NCI-H510A (cell line): ENCODE measurements at regions not wholly inside any gene's neighbourhood (a gene's known extent, or its start where the extent isn't known, plus 50 kb on each side); places are given as distances from the start of the nearest gene placed in this dataset.

ENCODE experiments used
- DNase-seq: peaks from one replicate; lab custom pipeline; 2025; lab: John Stamatoyannopoulos, UW

- no peak for DNase-seq
These were observed 282.0 kb downstream of the RPRM start for GRCh38 chr2:153196378-153197058.

GRCh38 chr2:153195342-153195741, 283.2 kb downstream of the RPRM start:
- DNase-seq = no peak

- DNase-seq = no peak
These were observed 289.3 kb downstream of the RPRM start for GRCh38 chr2:153189091-153189888.

- DNase-seq = no peak
These were observed 298.8 kb downstream of the RPRM start for GRCh38 chr2:153179808-153180207.

- DNase-seq = no peak
These were observed 309.0 kb downstream of the RPRM start for GRCh38 chr2:153169609-153170008.

- DNase-seq = no peak
These were observed 313.5 kb downstream of the RPRM start for GRCh38 chr2:153165021-153165420.

GRCh38 chr2:153163055-153163454, 315.5 kb downstream of the RPRM start:
- DNase-seq = peak; percentile 2

- no peak for DNase-seq
These were observed 321.8 kb downstream of the RPRM start for GRCh38 chr2:153156743-153157142.

GRCh38 chr2:153152036-153152435, 326.5 kb downstream of the RPRM start:
- no peak for DNase-seq

- no peak for DNase-seq
These were observed 333.0 kb downstream of the RPRM start for GRCh38 chr2:153145470-153145978.

- DNase-seq = no peak
These were observed 335.0 kb downstream of the RPRM start for GRCh38 chr2:153143540-153143939.

GRCh38 chr2:153140498-153140897, 338.1 kb downstream of the RPRM start:
- no peak for DNase-seq

GRCh38 chr2:153138651-153139375, 339.7 kb downstream of the RPRM start:
- DNase-seq = no peak

GRCh38 chr2:153136216-153136615, 342.3 kb downstream of the RPRM start:
- DNase-seq = no peak

- no peak for DNase-seq
These were observed 343.8 kb downstream of the RPRM start for GRCh38 chr2:153134725-153135124.

GRCh38 chr2:153133716-153134115, 344.8 kb downstream of the RPRM start:
- no peak for DNase-seq

GRCh38 chr2:153132418-153132817, 346.1 kb downstream of the RPRM start:
- DNase-seq = no peak

- no peak for DNase-seq
These were observed 363.4 kb downstream of the RPRM start for GRCh38 chr2:153115141-153115540.

GRCh38 chr2:153110486-153110885, 368.1 kb downstream of the RPRM start:
- no peak for DNase-seq

GRCh38 chr2:153109793-153110192, 368.8 kb downstream of the RPRM start:
- no peak for DNase-seq

- no peak for DNase-seq
These were observed 371.6 kb downstream of the RPRM start for GRCh38 chr2:153106802-153107477.
